Fibroblast of the conjunctiva (primary cell): ENCODE measurements at regions not wholly inside any gene's neighbourhood (a gene's known extent, or its start where the extent isn't known, plus 50 kb on each side); places are given as distances from the start of the nearest gene placed in this dataset.

Experiments
- DNase-seq: peaks from one replicate; pipeline ENCODE4 v3.0.0-alpha.2; 2010; ENCODE audit warnings: low read depth

- DNase-seq, result no peak
These were observed 113.0 kb upstream of the ARGLU1 start for GRCh38 chr13:106680796-106681472.

GRCh38 chr13:106678646-106679418, 110.9 kb upstream of the ARGLU1 start:
- DNase-seq, result no peak

GRCh38 chr13:106675311-106675710, 107.4 kb upstream of the ARGLU1 start:
- DNase-seq, result no peak

GRCh38 chr13:106660746-106661625, 93.0 kb upstream of the ARGLU1 start:
- DNase-seq, result no peak

GRCh38 chr13:106657104-106657503, 89.2 kb upstream of the ARGLU1 start:
- no peak for DNase-seq

GRCh38 chr13:106656186-106656585, 88.2 kb upstream of the ARGLU1 start:
- no peak for DNase-seq

- no peak for DNase-seq
These were observed 83.5 kb upstream of the ARGLU1 start for GRCh38 chr13:106651442-106651841.

GRCh38 chr13:106650690-106651205, 82.8 kb upstream of the ARGLU1 start:
- no peak for DNase-seq

- DNase-seq, result no peak
These were observed 81.6 kb upstream of the ARGLU1 start for GRCh38 chr13:106649495-106649894.

GRCh38 chr13:106640515-106640914, 72.6 kb upstream of the ARGLU1 start:
- DNase-seq, result no peak

- DNase-seq, result no peak
These were observed 69.6 kb upstream of the ARGLU1 start for GRCh38 chr13:106637519-106637918.

GRCh38 chr13:106636492-106636891, 68.6 kb upstream of the ARGLU1 start:
- no peak for DNase-seq

GRCh38 chr13:106635616-106636015, 67.7 kb upstream of the ARGLU1 start:
- no peak for DNase-seq

GRCh38 chr13:106633321-106633720, 65.4 kb upstream of the ARGLU1 start:
- DNase-seq, result no peak

GRCh38 chr13:106630650-106631049, 62.7 kb upstream of the ARGLU1 start:
- DNase-seq, result no peak

GRCh38 chr13:106630162-106630561, 62.2 kb upstream of the ARGLU1 start:
- DNase-seq, result no peak

- no peak for DNase-seq
These were observed 61.2 kb upstream of the ARGLU1 start for GRCh38 chr13:106628936-106629659.

GRCh38 chr13:106626473-106626872, 58.5 kb upstream of the ARGLU1 start:
- no peak for DNase-seq

GRCh38 chr13:106625578-106625977, 57.6 kb upstream of the ARGLU1 start:
- no peak for DNase-seq

- DNase-seq, result no peak
These were observed 56.0 kb upstream of the ARGLU1 start for GRCh38 chr13:106623799-106624460.

GRCh38 chr13:106621833-106622232, 53.9 kb upstream of the ARGLU1 start:
- no peak for DNase-seq
